HG03439 (cell line): ENCODE measurements at regions not wholly inside any gene's neighbourhood (a gene's known extent, or its start where the extent isn't known, plus 50 kb on each side); places are given as distances from the start of the nearest gene placed in this dataset.
"Not testable (repeated sequence)": the region's sequence is repeated elsewhere in the genome, so short reads cannot be mapped to it uniquely, and the experiment has no call there.

Source experiments
- ATAC-seq: cut with Tn5 transposase; IDR thresholded peaks from one replicate; pipeline ENCODE4 v1.9.1; 2021; ENCODE audit warnings: mild to moderate bottlenecking, moderate library complexity; ENCODE audit not compliant: unreplicated experiment

DNA sequence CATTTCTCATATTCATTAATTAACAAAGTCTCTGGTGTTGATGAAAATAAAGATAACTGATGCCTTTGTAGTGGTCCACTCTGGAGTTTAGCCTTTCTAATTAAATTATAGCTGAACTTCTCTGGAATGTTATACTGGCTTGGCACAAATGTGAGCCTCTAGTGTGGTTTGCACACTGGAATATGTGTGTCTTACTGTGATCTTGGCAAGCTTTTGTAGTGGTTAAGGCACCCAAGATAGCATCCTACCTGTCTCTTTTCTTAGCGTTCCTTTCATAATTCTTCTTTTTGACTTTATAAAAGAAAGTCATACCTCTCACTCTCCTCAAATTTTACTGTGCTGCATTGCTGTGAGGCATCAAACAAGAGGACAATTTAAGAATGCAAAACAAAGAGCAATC is 107.4 kb downstream of the UTRN start:
- no peak for ATAC-seq

DNA sequence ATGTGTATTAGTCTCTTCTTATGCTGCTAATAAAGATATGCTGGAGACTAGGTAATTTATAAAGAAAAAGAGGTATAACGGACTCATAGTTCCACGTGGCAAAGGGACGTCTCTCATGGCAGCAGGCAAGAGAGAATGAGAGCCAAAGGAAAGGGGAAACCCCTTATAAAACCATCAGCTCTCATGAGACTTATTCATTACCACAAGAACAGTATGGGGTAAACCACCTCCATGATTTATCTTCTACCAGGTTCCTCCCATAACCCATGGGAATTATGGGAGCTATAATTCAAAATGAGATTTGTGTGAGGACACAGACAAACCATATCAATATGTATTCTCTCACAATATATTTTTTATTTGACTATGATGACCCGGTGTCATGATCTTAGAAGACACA is 109.1 kb downstream of the UTRN start:
- no peak for ATAC-seq

DNA sequence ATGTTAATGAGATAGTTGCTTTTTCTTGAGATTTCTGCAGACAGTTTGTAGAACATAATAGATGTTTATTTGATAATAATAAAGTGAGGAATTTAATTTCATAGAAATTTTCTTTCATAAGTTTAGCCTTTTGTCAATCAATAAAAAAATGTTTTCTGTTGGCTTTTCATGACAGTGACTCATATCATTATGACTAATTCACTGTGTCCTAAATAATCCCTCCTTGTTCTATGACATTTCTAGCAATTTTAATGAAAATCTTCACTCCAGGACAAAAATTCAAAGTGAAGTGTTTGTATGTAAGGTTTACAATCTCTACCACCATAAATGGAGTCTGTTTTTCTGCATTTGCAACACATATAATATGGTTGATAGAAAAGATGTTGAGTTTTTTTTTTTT is 109.9 kb downstream of the UTRN start:
- no peak for ATAC-seq

DNA sequence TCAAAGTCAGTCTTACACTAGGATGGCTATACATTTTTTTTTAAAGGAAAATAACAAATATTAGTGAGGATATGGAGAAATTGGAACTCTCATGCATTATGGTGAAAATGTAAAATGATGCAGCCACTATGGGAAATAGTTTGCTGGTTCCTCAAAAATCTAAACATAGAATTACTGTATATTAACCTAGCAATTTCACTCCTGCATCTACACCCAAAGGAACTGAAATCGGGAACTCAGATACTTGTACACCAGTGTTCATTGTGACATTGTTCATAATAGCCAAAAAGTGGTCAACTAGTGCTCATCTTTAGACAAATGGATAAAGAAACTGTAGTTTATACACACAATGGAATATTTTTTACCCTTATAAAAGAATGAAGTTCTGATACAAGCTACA is 110.7 kb downstream of the UTRN start:
- no peak for ATAC-seq

DNA sequence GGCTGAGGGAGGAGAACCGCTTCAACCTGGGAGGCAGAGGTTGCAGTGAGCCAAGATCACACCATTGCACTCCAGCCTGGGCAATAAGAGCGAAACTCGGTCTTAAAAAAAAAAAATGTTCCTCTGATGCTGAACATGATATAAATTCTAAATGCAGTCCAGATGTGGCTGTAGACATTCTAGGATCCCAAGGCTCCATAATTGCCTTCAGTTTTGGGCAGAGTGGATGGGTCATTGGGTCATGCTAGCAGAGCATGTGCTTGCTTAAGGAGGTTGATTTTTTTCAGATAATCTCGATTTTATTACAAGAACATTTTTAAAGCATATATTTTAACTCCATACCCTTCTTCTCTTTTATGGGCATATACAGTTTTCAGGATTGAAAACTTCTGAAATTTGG is 112.0 kb downstream of the UTRN start:
- no peak for ATAC-seq

DNA sequence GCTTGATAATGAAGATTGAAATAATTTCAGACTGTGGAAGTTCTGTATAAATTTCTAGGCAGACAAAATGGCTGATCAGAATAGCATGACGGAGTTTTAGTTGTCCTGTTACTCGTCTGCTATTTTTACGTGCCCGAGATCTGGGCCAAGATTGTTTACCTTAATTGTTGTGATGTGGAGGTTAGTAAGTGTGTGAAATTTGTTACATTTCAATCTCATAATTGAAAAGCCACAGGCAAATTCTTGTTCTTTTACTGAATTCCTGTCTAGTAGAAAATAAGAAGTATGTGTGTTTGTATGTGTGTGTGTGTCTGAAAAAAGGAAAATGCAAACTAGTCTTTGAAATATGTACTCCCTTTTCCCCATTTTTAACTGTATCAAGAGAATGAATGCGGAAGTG is 115.2 kb downstream of the UTRN start:
- no peak for ATAC-seq

DNA sequence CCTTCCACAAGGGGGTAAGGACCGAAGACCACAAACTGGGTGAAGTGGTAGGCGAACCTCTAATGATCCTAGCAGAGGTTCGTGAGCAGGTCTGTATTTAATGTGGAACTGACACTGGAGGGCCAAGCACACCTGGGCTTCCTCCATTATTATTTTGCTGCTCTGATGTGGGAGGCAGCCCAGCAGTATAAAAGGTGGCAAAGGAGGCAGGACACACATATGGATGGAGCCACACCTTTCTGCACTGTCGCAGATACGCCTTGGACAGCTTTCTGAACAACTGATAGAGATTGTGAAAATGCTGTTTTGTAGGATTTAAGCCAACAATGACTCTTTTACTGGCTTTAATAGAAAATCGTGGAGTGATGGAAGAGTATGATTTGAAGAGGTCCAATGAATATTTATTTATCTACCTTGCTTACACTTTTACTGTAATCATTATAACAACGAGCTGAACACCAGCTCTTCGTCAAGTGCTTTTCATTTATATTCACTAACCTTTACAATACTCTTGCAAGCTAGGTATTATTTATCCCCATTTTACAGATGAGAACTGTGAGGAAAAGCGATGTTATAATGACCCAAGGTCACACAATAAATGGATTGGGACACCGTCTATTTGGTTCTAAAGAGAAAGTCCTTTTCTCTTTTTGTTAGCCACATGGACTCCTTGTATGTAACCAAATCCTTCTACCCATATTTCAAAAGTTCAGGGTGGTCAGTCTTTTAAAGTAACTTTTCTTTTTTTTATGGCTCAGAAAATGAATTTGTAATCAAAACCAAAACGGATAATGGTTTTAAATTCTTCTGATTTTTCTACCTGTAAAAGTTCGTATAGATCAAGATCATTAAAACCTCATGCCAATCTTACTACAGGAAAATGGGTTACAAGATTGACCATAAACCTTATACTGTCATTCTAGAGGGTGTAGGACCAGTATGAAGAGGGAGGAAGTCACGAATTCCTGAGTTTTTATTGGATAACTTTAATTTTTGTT is 116.9 kb downstream of the UTRN start:
- ATAC-seq: no peak

DNA sequence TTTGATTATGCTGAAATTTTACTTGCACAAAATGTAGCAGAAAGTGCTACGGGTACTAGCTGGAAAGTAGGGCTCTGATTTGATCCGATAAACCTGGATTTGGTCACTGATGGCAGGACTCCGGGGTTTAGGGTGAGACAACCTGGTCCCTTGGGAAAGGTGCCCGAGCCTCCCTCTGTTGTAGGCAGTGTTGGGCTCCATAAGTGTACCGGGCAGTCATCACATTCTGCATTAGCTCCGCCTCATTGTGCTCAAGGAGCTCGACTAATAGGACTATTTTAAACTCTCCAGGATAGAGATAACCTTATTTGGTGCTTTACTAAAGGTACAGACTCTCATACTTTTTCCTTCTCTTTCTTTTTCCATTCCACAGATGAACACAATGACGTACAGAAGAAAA is 117.6 kb downstream of the UTRN start:
- no peak for ATAC-seq

DNA sequence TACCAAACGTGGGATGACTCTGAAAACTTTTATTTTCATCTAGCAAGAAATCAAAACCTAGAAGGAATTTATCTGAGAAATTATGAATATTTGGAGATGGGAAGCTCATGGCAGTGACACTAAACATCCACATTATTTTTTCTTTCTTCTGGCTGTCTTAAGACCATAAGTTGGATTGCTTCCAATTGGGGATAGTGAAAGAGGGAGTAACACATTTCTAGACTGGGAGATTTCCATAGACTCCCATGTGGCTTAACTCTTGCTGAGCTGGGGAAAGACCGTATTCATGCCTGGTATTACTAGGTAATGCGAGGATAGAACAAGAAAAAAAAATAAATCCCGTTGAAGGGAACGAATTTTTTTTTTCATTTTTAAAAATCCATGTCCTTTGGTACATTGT is 120.0 kb downstream of the UTRN start:
- no peak for ATAC-seq

DNA sequence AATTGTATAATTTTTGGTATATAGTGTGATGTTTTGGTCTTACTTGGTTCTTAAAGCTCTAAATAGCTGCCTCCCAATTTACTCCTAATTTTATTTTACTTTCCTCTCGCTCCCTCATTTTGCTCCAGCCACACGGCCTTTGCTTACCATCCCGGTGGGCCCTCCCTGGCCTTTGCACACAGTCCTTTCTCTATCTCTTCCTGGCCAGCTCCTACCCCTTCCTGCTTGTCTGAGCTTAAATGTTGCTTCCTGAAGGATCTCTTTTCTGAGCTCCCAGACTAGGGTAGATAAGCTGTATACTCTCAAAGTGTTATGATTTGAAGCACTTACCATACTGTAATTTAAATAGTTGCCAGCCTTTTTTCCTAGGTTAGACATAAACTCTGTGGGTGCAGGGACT is 121.7 kb downstream of the UTRN start:
- no peak for ATAC-seq

DNA sequence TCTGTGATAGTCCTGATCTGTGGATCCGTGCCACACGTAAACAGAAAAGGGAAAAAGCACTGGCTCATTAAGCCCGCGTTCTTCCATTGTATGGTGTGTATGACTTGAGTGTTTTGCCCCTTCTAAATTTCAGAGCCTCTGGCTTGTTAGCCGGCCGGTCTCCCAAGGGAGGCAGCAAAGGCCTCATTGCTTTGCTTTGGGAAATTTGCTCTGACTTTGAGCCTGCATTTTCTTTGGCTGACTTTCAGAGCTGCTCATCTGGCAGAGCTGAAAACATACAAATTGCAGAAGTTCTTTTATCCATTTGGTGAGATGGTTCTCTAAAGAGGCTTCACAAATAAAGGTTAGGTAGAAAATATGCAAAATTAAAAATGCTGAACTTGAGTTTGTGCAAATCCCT is 123.0 kb downstream of the UTRN start:
- no peak for ATAC-seq

DNA sequence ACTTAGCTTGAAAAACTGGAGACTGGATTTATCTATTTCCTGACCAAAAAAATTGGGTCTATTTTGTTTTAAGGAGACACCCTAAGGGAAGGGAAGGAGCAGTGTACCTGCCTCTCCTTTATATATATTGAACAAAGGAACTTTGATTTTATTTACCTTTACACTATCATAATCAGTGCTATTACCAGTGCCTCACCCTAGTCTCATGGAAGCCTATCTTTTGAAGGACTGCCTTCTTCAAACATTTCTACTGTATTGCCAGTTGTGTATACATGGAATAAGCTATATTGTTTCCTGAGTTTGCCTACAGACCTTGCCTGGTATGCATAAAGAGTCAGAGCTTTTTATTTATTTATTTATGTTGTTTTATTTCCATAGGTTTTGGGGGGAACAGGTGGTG is 124.9 kb downstream of the UTRN start:
- no peak for ATAC-seq

DNA sequence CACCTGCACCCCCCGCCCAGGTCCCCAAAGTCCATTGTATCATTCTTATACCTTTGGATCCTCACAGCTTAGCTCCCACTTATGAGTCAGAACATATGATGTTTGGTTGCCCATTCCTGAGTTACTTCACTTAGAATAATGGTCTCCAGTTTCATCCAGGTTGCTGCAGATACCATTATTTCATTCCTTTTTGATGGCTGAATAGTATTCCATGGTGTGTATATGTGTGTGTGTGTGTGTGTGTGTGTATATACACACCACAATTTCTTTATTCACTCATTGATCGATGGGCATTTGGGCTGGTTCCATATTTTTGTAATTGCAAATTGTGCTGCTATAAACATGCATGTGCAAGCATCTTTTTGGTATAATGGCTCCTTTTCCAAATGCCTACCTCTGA is 125.4 kb downstream of the UTRN start:
- ATAC-seq: not testable (repeated sequence)

DNA sequence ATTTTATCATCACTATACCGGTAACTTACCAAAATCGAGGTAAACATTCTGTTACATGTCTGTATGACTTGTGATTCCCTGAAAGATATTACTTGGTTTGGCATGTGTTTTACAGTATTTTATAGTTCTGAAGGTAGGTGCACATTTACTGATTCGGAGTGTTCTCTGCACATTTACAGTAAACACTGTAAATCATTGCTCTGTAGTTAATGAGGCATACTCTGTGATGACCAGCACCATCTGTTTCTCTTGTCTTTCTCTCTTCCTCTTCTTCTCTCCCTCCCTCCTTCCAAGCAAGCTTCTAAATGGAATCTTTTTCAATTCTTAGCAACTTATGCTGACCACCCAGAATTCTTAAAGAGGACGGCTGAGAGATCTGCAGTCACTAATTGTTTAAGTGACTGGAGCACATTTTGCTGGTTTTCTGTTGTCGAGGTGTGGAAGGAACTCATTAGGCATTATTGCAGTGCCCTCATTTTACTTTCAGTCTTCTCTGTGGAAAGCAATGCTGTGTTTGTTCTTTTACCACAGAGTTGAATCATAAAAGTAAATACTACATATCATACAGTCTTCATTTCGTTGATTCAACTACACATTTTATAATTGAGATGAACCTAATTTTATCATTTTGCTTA is 126.5 kb downstream of the UTRN start:
- no peak for ATAC-seq

DNA sequence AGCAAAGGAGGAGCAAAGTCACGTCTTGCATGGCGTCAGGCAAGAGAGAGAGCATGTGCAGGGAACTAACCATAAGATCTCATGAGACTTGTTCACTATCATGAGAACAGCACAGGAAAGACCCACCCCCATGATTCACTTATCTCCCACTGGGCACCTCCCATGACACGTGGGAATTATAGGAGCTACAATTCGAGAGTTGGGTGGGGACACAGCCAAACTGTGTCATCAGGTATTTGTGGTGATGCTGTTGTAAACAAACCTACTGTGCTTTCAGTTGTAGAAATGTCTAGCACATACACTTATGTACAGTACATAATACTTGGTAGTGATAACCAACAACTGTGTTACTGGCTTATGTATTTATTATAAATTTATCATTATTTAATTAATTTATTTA is 128.3 kb downstream of the UTRN start:
- no peak for ATAC-seq

DNA sequence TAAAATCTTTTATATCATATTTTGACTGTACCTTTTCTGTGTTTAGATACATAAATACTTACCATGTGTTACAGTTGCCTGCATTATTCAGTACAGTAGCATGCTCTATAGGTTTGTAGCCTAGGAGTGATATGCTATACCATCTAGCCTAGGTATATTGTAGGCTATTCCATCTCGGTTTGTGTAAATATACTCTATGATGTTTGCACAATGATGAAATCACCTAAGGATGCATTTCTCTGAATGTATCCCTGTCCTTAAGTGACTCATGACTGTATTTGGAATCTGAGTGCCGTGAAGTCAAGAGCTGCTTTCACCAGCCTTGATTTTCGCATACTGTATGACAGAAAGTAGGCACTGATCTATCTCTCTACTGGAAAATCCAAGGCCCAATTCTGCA is 129.9 kb downstream of the UTRN start:
- no peak for ATAC-seq

DNA sequence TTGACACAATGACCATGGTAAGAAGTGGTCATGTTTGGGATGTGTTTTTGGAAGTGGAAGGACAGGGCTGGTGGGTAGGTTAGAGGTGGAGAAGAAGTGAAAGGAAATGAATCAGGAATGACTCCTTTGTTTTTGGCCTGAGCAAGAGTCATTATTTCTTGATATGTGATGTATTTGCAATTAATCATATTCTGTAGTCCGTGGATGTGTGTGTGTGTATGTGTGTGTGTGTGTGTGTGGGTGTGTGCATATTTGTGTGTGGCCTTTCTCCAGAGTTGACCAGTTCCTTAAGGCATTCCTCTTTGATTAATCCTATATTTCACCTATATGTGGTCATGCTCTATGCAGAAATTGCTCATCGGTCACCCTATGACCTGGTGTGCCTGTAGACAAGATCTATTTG is 130.7 kb downstream of the UTRN start:
- no peak for ATAC-seq

DNA sequence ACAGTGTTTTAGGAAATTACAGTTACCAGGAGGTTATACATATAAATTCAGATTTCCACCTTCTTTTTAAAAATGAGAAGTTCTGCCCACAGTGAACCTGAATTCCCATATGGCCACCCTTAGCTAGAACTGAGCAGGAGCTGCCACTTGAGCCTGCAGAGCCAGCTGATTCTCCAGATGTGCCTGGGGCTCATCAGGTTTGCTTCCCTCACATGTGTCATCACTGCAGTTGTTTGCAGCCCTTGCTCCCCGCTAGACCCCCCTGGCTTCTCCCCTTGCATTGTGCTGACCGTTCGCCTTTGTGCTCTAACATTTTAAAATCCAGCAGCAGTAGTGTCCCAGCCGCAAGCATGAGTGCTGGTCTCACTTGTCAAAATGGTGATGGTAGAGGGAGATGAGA is 131.1 kb downstream of the UTRN start:
- ATAC-seq: no peak

DNA sequence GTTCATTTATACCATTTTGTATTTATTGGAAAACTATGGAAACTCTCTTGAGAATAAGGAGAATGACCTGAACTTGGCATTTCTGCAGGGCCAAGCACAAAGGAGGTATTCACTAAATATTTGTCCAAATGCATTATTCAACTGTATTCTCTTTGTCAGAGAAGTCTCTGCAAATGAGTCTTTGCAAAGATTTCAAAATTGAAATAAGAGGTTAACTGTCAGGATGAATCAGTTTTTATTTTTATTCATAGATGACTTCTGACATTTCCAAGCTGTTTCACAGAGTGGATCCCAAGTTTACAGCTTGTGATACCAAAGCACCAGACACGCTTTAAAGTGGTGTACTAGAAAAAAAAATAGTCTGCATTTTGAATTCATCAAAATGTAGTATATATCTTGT is 131.6 kb downstream of the UTRN start:
- ATAC-seq: no peak

DNA sequence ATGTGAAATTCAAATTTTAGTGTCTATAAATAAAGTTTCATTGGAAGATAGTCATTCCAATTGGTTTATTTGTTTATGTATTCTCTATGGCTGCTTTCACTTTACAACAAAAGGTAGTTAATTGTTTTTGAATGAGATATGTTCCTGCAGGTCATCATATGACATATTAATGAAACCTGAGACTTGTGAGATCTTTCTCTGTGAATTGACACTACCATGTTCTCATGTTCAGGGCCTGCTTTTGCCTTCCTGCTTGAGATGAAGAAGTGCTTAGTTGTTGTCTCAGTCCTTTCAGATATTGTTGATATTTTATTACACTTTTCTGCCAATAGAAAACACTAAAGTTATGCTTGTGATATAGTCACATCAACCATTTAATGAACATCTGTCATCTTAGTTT is 132.5 kb downstream of the UTRN start:
- no peak for ATAC-seq

DNA sequence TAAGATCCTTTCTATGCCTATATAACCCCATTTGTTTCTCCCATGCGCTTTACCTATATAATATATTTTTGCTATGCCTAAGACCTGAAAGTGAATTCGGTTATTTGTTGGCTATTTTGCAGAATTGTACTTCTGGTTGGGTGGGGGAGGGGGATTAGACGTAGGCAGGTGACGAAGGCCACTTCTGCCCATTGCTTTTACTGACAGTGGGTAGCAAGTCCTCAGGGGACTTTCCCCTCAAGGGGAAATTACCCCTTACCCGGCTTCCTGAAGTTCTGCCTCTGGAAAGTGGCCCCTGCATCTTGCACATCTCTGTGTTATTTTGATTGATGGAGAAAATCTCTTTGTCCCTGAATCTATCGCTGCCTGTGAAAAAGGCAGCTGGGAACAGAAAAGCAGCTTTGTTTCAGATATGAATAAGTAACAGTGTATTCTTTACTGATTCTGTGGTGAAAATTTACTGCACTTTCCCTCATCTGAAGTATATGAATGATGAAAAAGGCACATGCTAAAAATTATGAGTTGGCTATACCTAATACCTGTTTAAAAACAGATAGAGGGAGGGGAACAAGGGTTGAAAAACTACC is 133.9 kb downstream of the UTRN start:
- no peak for ATAC-seq

DNA sequence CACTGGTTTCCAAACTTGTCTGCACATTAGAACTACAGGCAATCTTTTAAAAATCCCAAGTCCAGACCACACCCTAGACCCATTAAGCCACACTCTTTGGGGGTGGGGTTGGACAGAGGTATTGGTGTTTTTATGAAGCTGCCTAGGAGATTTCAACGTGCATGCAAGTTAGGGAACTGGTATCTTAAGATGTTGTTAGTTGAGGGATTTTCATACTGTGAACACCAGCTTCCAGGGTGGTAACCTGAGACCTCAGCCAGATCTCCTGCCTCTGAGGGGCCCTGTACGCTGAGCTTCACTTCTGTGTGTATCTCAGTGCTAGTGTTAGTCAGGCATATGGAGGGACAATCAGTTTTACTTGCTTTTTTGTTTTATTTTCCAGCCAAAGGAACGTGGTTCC is 138.0 kb downstream of the UTRN start:
- ATAC-seq: no peak
